DMS114 treated with DMSO at 0.1 percent for 48 hours (cell line): ENCODE measurements at regions not wholly inside any gene's neighbourhood (a gene's known extent, or its start where the extent isn't known, plus 50 kb on each side); places are given as distances from the start of the nearest gene placed in this dataset.
"Not testable (repeated sequence)": the region's sequence is repeated elsewhere in the genome, so short reads cannot be mapped to it uniquely, and the experiment has no call there.

Experiments
- DNase-seq: peaks from one replicate; lab custom pipeline; 2025; ENCODE audit not compliant: unreplicated experiment; lab: John Stamatoyannopoulos, UW

DNA sequence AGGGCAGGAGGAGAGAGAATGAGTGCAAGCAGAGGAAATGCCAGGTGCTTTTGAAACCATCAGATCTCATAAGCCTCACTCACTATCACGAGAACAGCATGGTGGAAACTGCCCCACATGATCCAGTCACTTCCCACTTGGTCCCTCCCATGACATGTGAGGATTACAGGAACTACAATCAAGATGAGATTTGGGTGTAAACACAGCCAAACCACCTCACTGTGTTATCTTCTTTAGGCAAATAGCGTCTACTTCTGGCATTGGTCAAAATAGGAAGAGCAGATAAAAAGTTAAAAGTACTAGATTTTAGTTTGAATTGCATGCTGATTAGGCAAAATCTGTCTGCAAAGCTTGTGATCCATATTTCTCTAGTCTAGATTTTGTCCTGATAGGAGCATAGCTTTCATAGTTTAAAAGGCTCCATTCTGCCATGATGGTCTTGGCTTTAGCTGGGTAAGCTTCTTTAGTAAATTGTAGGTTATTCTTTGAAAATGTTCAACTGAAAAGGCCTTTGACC, 267.5 kb downstream of the NKX6-1 start:
- no peak for DNase-seq

DNA sequence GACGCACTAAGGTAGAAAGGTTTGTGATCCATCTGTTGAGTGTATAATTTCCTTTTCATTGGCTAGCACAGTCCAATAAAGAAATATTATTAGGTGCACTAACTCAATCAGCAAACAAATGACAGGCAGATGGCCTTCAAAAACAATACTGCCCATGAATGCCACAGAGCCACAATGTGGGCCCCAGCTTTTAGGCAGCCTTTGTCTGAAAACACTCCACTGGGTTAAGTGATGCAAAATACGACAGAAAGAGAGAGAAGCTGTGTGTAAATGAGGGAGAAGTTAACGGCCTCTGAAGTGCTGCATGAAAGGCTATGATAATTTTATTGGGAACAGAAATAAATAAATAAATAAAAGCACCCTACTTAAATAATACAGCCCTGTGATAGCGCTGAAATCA, 274.6 kb downstream of the NKX6-1 start:
- DNase-seq = no peak

DNA sequence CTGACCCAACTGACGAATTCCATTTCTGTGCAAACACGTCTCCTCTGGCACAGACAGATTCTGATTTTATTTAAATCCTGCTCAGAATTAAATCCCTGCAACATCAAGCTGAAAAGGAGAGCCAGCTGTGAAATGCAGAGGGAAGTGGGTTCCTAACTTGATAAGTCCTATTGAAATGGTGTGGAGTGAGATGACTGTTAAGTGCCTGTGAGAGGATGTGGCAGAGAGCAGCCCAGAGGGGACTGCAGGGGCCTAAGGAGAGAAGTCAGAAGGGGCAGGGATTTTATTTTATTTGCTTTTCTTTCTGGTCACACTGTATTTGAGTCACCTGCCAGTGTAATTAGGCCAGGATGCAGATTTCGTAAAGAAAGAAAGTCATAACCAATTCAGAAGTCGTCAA, 277.4 kb downstream of the NKX6-1 start:
- no peak for DNase-seq

DNA sequence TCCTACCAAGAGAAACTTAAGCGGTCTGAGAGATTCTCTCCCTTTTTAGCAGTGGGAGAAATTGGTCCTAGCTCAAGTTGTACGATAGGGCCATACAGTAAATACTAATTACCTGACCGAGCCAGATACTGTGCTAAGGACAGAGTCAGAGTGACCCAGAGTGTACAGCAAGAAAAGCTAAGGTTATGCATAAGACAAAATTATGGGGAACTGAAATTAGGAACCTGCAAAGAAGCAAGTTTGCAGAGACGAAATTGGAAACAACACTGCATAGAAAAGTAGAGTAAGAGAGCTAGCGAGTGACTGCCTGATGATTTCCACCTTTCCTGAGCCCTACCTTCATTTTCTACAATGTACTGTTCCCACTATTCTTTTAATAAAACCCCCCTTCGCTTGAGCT, 278.1 kb downstream of the NKX6-1 start:
- DNase-seq = no peak

DNA sequence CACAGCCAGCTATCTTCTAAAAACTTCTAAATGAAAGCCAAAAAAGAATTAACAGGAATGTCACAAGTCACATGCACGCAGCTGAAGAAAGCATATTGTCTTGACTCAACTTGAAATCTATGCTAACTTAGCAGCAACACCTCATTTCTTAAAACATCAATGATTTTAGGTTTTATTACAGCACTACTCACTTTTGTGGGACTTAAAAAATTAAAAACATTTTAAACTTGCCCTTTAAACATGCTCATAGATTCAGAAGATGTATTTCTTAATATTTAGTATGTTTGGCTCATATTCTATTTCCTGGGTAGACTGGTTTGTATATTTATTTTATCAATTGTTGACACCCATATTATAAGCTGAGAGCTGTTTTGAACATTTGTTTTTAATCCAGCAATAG, 279.4 kb downstream of the NKX6-1 start:
- DNase-seq = no peak

DNA sequence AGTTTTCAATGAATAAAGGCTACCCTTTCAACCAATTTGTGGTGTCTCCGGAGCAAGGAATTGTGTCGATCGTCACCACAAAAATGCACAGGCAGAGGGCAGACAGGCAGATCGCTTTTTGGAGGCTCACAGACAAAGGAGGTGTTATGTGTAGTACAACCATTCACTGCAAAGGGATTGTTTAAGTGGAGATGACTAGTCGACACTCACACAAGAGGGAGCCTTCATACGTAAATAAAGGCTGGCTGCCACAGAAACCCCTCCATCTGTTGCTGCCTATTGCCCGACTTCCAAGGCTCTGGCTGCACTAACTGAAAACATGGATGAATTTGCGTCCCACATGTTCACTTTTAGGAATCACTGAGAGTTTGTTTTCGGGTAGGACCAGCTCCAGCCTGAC, 281.1 kb downstream of the NKX6-1 start:
- DNase-seq = no peak

DNA sequence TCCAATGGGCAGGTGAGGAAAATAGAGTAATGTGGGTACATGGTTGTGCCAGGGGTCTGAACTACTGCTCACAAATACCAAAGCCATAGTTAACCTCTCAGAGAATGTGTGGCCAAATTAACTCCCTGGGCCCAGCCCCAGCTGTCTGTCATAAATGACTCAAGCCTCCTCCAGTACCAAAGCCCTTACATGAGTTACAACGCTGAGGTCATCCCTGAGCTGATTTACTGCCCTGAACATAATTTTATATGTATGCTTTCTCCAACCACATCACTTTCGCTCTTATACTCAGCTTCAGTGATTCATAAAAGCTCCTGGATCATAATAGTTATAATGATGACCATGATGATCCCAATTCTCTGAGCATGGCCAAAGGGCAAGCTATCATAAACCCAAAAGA, 283.9 kb downstream of the NKX6-1 start:
- DNase-seq = no peak

DNA sequence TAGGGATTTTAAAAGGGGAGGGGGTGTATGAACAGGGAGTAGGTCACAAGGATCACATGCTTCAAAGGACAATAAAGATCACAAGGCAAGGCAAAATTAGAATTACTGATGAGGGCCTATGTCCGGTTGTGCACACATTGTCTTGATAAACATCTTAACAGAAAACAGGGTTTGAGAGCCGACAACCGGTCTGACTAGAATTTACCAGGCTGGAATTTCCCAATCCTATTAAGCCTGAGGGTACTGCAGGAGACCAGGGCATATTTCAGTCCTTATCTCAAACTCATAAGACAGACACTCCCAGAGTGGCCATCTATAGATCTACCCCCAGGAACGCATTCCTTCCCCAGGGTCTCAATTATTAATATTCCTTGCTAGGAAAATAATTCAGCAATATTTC, 292.9 kb downstream of the NKX6-1 start:
- not testable (repeated sequence) for DNase-seq

DNA sequence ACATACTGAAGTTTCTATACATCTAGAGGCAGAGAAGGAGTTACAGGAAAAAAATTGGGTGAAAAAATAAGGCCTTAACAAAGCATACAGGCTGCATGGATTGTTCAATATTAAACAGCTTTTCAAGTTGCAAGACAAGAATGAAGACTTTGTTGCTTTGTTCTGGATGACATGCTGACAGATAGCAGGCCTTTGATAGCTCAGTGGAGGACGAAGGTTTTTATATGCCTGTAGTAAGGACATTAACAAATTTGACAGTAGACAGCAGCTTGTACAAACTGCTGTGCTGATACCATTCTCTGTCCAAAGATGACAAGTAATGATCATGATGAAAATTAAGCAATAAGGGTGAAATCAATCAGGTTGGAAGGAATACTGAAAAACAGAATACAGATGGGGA, 309.9 kb downstream of the NKX6-1 start:
- no peak for DNase-seq

DNA sequence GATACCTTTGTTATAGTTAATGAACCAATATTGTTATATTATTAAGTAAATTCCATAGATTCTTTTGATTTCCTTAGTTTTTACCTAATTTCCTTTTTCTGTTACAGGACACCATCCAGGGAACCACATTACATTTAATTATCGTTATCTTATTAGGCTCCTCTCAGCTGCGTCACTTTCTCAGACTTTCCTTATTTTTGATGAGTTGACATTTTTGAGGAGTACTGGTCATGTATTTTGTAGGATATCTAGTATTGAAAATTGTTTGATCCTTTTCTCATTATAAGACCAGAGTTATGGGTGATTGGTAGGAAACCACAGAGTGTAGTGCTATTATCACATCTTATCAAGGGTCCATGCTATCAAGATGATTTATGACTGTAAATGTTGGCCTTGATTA, 319.7 kb downstream of the NKX6-1 start:
- DNase-seq = no peak

DNA sequence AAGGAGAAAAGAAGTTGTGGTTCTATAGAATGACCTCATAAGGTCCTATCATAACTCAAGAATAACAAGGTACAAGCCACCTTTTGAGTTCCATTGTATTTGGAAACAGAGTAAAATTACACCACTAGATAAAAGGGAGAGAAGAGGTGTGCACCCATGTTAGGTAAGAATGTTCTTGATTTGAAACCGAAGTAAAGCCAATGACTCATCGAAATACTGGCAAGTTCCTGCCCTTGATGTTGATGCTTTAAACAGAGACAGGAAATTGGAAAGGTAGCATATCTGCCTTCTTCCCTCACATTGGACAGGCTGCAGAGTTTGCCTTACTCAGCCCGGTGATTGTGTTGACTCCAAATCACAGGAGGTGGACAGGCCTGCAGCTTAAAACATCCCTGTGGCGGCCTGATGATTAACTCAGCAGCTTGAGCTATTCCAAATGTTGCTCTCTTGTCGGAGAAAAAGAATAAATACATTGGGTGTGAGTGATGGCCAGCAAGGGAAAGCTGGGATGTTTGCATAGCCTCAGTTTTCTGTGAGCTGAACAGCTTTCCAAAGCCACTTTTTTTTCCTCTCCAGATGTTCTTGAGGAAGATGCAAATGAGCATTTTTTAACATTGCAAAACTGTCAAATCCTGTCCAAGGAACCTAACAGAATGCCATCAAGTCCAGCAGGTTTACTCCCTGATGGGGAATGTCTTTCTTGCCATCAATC, 321.1 kb downstream of the NKX6-1 start:
- DNase-seq = no peak

DNA sequence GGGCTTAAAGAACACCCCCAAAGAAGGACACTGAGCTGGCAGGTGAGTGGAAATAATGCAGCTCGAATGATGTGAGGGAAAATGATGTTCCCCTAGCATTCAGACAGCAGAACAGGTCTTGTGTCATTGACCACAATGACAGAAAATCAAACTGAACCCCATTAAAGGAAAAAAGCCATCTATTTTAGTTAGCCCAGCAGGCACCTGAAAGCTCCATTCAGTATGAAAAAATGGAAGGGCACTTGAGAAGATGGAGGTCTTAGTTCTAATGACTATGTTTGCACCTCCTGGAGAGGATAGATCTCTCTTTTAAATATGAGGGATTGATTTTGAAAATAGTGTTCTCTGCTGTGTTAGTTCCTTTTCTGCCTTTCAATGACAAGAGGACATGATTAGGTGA, 323.1 kb downstream of the NKX6-1 start:
- DNase-seq = no peak

DNA sequence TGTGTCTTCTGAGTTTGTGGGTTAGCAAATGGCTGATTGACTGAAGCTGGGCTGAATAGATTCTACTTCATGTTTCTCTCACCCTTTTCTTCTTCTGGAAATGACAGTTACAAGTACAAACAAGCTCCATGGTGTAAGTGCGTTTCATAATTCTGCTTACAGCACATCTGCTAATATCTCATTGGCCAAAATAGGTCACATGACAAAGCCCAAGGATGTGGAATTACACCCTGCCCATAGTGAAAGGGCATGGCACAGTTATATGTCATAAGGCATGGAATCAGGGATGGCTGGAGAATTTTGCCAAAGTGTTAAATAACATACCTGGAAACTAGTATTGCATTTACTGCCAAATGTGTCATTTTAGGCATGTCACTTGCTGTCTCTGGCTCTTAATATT, 327.2 kb downstream of the NKX6-1 start:
- no peak for DNase-seq

DNA sequence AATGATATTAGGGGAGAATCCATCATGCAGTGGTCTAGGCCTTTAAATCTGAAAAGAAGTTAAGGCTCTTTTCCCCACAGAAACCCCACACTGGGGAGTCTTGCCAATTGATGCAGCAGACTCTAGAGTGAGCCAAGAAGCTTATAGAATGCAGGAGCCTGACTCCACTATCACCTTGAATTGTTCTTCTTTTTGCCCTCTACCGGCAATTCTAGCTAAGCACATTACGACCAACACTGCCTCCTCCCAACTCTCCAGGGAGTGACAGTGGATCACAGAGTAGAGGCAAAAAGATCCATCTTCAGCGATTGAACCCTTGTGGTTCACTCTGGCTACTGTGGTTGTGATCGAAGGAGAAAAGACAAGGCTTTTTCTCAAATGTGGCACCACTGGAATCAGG, 331.5 kb downstream of the NKX6-1 start:
- no peak for DNase-seq

DNA sequence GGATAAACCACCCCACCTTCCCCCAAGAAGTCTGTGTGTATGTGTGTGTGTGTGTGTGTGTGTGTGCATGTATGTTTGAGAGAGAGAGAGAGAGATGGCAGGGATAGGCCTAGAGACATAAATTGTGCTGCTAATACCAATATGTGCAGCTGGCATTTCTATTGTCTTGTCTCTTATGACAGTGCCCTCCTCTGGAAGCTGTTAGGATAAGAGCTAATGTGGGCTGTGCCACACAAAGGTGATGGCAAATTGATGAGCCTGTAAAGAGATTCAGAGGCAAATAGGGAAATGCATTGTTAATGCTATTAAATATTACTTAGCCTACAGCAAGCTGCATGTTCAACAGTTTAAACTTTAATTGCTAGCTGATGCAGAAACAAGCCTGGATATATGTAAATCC, 332.0 kb downstream of the NKX6-1 start:
- no peak for DNase-seq

DNA sequence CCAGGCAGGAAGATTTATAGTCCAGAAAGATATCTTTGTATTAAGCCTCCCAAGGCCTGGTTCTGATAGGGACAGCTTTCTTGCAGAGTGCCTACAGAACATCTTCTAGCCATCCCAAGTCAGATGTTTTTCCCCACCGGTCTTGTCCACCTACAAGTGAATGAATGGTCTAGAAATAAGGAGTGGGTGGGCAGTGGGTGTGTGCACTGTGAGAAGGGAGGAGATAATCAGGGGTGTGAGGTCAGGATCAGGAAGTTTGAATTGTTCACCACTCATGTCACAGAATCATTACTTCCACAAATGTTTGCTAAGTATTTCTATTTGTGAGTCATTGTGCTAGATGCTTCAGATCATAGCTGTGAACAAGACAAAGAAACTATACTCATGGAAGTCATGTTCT, 332.6 kb downstream of the NKX6-1 start:
- DNase-seq = no peak

DNA sequence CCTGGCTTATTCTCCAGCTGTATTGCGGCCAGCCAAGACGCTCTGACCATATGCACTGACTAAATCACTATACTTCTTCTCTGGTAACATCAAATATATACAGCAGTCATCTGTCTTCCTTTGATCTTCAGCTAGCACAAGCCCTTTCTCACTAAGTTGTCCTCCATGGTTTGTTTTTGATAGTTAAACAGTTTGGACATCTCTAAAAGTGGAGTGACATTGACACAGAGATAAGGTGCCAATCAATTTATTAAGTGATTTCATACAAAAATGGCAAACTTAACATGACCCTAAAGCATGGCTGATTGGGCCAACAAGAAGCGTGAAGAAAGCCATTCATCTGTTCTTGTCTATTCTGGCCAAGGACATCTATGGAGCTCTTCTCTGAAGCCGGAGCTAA, 334.9 kb downstream of the NKX6-1 start:
- no peak for DNase-seq

DNA sequence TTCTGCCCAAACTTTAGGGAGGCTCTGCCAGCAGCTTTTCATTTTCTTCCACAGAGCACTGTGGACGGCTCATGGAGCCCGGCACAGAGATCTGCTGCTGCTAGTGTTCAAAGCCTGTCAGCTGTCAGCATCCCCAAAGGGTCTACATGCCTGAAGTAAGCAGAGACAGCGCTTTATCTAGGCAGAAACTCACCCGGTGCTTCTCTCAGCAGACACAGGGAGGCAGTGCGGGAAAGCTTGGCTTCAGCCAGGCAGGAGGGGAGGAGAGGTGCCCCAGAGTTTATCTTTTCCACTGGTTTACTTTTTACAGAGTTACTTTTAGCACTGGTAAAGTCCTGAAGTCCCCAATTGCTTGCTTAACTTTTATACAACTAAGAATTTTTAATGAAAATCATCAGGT, 339.3 kb downstream of the NKX6-1 start:
- DNase-seq = no peak

DNA sequence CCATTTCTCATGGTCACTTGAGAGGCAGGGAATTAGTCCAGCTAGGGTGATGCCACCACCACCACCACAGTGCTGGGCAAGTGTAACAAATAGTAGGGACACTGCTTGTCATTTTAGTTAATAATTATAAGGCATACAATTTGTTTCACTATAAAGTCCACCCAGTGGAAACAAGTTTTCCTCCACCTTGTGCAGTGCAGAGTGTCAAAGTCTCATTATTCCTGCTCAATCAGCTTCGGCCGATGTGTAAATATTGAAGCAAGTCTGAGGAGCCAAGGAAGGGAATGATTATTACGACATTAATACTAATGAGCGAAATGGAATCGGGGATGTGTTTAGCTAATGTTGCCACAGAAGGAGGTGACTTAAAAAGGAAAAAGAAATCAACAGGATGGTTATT, 340.4 kb downstream of the NKX6-1 start:
- DNase-seq = no peak

DNA sequence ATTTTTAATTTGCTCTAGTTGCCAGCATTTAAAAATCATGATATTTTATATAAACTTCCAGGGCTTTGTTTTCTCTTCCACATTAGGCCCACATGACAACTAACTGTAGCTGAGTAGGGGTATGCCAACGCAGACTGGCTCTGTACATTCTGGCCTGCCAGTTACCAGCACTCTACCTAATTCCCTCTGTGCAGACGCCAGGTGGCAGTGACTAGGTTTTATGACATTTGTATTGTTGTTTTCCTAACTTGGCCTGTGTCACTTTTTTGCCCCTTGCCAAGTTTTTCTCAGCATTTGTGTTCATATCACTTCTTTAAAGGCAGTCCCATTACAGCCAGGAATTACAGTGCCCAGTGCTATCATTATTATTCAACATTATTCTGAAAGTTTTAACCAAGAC, 347.5 kb downstream of the NKX6-1 start:
- DNase-seq = no peak

DNA sequence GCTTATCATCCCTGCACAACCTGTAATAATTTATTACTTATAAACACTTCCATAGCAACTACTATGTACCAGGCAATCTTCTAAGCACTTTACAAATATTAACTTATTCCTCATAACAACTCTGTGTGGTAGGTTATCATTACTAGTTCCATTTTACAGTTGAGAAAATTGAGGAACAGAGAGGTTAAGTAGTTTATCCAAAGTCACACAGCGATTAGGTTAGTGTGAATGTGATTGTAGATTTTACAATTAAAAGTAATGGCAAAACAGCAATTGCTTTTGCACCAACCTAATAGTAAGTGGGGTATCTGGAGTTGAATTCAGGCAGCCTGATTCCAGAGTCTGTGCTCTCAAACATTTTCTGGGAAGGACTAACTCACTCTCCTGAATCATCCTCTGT, 348.9 kb downstream of the NKX6-1 start:
- DNase-seq = no peak

DNA sequence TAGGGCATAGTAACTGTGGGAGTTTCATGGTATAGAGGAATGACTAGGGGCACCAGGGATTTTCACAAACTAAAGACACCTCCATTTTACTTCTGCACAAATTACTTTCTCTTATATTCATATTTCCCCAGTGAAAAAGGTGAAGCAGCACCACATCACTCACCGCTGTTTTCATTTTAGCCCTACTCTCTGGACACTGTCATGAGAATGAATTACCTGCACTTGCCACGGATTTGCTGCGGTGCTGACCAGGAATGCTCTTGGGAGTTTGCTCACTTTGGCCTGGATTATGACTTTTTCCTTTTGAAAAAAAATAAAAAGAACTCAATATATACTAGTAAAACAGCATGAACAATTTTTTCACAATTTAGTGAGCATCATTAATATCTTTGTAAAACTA, 351.3 kb downstream of the NKX6-1 start:
- no peak for DNase-seq

DNA sequence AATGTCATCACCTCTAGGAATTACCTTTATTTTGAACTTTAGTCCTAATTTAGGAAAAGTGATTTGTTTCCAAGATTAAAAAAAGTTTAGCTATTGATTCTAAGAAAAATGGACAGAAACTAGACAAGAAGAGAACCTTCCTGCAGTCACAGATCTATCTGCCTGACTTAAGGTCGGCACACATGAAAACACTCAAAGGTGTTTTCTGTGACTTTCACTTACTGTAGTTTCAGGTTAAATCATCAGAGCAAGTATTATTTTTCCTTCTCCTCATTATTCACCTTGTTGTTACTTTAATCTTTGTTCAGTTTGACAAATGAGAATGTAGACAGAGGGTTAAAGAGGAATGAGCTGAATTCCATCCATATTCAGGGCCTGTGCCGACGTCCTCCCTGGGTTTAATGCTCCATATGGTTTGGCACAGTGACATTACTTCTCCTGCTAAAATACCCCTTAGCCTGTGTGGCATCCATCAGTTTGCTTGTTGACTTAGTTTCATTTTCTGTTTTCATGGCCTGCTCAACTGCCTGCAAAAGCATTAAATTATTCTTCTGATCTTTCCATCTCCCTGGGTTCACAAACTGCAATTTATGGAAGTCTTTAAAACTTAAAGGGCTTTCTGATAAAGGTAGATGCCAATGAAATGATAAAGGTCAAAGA, 352.7 kb downstream of the NKX6-1 start:
- DNase-seq = no peak
